GM23338 (cell line): ENCODE measurements at regions not wholly inside any gene's neighbourhood (a gene's known extent, or its start where the extent isn't known, plus 50 kb on each side); places are given as distances from the start of the nearest gene placed in this dataset.

Source experiments
- ATAC-seq: fragments of 200-7000 bp; cut with Tn5 transposase; 3 replicates; pipeline ENCODE4 v1.9.1; 2020
- DNase-seq: peaks from one replicate; pipeline ENCODE4 v3.0.0-alpha.2; 2015; ENCODE audit warnings: low spot score
- H2AFZ ChIP-seq: fragments of 200-600 bp; sonication (generic); 2 replicates; pipeline ENCODE4 v1.8.0; 2016; ENCODE audit warnings: antibody characterized with exemption, mild to moderate bottlenecking, moderate library complexity
- H3F3A ChIP-seq: fragments of 200-600 bp; sonication (generic); replicated peaks from 2 replicates; pipeline ENCODE4 v1.8.0; 2017; ENCODE audit warnings: antibody characterized with exemption, mixed run types, low read depth
- H3K27ac ChIP-seq: fragments of 200-600 bp; sonication (generic); 2 replicates; pipeline ENCODE4 v1.6.1; 2016; ENCODE audit warnings: low read depth
- H3K27me3 ChIP-seq: fragments of 200-600 bp; sonication (generic); 2 replicates; pipeline ENCODE4 v1.8.0; 2016; ENCODE audit warnings: mild to moderate bottlenecking, mixed run types, moderate library complexity; ENCODE audit not compliant: insufficient read depth
- H3K36me3 ChIP-seq: fragments of 200-600 bp; sonication (generic); 2 replicates; pipeline ENCODE4 v1.8.0; 2016; ENCODE audit warnings: mild to moderate bottlenecking; ENCODE audit not compliant: insufficient read depth
- H3K4me1 ChIP-seq: fragments of 200-600 bp; sonication (generic); 2 replicates; pipeline ENCODE4 v1.8.0; 2016; ENCODE audit warnings: mild to moderate bottlenecking, moderate library complexity; ENCODE audit not compliant: insufficient read depth
- H3K4me2 ChIP-seq: fragments of 200-600 bp; sonication (generic); 2 replicates; pipeline ENCODE4 v1.7.1; 2017; ENCODE audit warnings: mixed run types
- H3K4me3 ChIP-seq: fragments of 200-600 bp; sonication (generic); 2 replicates; pipeline ENCODE4 v1.6.1; 2016; ENCODE audit warnings: mixed run types
- H3K79me2 ChIP-seq: fragments of 200-600 bp; sonication (generic); replicated peaks from 2 replicates; pipeline ENCODE4 v1.8.0; 2017; ENCODE audit warnings: mild to moderate bottlenecking; ENCODE audit not compliant: insufficient read depth
- H3K9me2 ChIP-seq: fragments of 200-600 bp; sonication (generic); 2 replicates; pipeline ENCODE4 v1.8.0; 2017; ENCODE audit not compliant: insufficient read depth
- H4K20me1 ChIP-seq: fragments of 200-600 bp; sonication (generic); replicated peaks from 2 replicates; pipeline ENCODE4 v1.8.0; 2017; ENCODE audit warnings: mild to moderate bottlenecking; ENCODE audit not compliant: insufficient read depth
- H3K27ac Mint-ChIP-seq: 2 replicates; pipeline ENCODE4 v1.8.0; 2020; ENCODE audit warnings: inconsistent platforms, mild to moderate bottlenecking, moderate library complexity, mixed read lengths
- H3K27me3 Mint-ChIP-seq: 3 replicates; pipeline ENCODE4 v1.8.0; 2022; ENCODE audit warnings: low read depth, mild to moderate bottlenecking, moderate library complexity, mixed read lengths, inconsistent platforms; ENCODE audit not compliant: insufficient read depth, poor library complexity
- H3K36me3 Mint-ChIP-seq: 3 replicates; pipeline ENCODE4 v1.8.0; 2021; ENCODE audit warnings: low read depth, mild to moderate bottlenecking, inconsistent platforms, moderate library complexity, mixed read lengths
- H3K4me1 Mint-ChIP-seq: 3 replicates; pipeline ENCODE4 v1.8.0; 2020; ENCODE audit warnings: mild to moderate bottlenecking, inconsistent platforms, mixed read lengths
- H3K4me3 Mint-ChIP-seq: 3 replicates; pipeline ENCODE4 v1.8.0; 2021; ENCODE audit warnings: moderate library complexity, mild to moderate bottlenecking, inconsistent platforms, mixed read lengths
- H3K9me3 Mint-ChIP-seq: 3 replicates; pipeline ENCODE4 v1.8.0; 2020; ENCODE audit warnings: moderate library complexity, mild to moderate bottlenecking, inconsistent platforms, mixed read lengths
- CREB1 ChIP-seq: fragments of 250-450 bp; sonication (Bioruptor Pico); IDR thresholded peaks from 2 replicates; pipeline ENCODE4 v1.5.0; 2020; ENCODE audit warnings: low read depth, mild to moderate bottlenecking, moderate library complexity
- POLR2AphosphoS5 ChIP-seq: IDR thresholded peaks from 2 replicates; pipeline ENCODE4 v1.6.1; 2016; ENCODE audit warnings: antibody characterized with exemption, low read depth
- STAT1 ChIP-seq: IDR thresholded peaks from one replicate; pipeline ENCODE4 v1.6.1; 2016; ENCODE audit warnings: antibody characterized with exemption; ENCODE audit not compliant: unreplicated experiment
- TF ChIP-seq, protein P1 (sequence below): fragments of 250-450 bp; sonication (Bioruptor Pico); IDR thresholded peaks from 2 replicates; pipeline ENCODE4 v1.5.0; 2020; ENCODE audit warnings: mild to moderate bottlenecking, moderate library complexity
- TF ChIP-seq, protein P2 (sequence below), 2 experiments: fragments of 200-600 bp in 1 of 2; sonication (generic) in 1 of 2; conservative IDR thresholded peaks; 2 replicates each; pipeline versions ENCODE4 v1.5.1 to v1.6.1; 2016 to 2017; ENCODE audit warnings: antibody characterized with exemption in 2 of 2, low read depth in 2 of 2, mild to moderate bottlenecking in 2 of 2, moderate library complexity in 1 of 2
- TF ChIP-seq, protein P3 (sequence below): IDR thresholded peaks from 2 replicates; pipeline ENCODE4 v1.6.1; 2016; ENCODE audit warnings: antibody characterized with exemption

DNA sequence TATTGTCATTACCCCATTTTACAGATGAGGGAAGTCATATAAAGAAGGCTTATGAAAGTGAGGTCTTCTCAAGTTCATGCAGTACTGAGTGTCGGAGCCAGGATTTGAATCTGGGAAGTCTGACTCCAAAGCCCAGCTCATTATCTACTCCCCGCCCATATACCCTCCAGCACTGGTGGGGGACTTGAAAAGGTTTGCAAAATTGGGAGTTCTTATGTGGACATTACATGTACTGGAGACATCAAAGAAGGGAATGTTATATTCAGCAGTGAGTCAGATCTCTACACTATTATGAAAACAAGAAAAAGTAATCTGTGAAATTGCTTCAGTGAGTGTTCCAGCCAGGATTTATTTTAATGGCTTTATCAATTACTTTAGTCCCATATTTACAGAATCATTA is 185.2 kb upstream of the CADPS start:
- Mint-ChIP-seq H3K4me1 (peaks cover 24% of the 10 kb centered on the region), H3K36me3 (no peaks in the 10 kb centered on the region), H3K27ac (no peak overlapping the region), H3K4me3 (no peak overlapping the region), H3K9me3 (no peaks in the 10 kb centered on the region), H3K27me3 (peaks cover 3% of the 10 kb centered on the region)
- no peak overlapping the region for H3K4me2 ChIP-seq
- peaks cover 22% of the 10 kb centered on the region for H3K4me1 ChIP-seq
- ATAC-seq (no peak), DNase-seq (no peak)
- H3K27ac ChIP-seq, result no peak overlapping the region
- H3K79me2 ChIP-seq, result no peaks in the 10 kb centered on the region
- no peak for TF ChIP-seq CREB1 (CRISPR knock-in tag)
- TF ChIP-seq, protein P1, sequence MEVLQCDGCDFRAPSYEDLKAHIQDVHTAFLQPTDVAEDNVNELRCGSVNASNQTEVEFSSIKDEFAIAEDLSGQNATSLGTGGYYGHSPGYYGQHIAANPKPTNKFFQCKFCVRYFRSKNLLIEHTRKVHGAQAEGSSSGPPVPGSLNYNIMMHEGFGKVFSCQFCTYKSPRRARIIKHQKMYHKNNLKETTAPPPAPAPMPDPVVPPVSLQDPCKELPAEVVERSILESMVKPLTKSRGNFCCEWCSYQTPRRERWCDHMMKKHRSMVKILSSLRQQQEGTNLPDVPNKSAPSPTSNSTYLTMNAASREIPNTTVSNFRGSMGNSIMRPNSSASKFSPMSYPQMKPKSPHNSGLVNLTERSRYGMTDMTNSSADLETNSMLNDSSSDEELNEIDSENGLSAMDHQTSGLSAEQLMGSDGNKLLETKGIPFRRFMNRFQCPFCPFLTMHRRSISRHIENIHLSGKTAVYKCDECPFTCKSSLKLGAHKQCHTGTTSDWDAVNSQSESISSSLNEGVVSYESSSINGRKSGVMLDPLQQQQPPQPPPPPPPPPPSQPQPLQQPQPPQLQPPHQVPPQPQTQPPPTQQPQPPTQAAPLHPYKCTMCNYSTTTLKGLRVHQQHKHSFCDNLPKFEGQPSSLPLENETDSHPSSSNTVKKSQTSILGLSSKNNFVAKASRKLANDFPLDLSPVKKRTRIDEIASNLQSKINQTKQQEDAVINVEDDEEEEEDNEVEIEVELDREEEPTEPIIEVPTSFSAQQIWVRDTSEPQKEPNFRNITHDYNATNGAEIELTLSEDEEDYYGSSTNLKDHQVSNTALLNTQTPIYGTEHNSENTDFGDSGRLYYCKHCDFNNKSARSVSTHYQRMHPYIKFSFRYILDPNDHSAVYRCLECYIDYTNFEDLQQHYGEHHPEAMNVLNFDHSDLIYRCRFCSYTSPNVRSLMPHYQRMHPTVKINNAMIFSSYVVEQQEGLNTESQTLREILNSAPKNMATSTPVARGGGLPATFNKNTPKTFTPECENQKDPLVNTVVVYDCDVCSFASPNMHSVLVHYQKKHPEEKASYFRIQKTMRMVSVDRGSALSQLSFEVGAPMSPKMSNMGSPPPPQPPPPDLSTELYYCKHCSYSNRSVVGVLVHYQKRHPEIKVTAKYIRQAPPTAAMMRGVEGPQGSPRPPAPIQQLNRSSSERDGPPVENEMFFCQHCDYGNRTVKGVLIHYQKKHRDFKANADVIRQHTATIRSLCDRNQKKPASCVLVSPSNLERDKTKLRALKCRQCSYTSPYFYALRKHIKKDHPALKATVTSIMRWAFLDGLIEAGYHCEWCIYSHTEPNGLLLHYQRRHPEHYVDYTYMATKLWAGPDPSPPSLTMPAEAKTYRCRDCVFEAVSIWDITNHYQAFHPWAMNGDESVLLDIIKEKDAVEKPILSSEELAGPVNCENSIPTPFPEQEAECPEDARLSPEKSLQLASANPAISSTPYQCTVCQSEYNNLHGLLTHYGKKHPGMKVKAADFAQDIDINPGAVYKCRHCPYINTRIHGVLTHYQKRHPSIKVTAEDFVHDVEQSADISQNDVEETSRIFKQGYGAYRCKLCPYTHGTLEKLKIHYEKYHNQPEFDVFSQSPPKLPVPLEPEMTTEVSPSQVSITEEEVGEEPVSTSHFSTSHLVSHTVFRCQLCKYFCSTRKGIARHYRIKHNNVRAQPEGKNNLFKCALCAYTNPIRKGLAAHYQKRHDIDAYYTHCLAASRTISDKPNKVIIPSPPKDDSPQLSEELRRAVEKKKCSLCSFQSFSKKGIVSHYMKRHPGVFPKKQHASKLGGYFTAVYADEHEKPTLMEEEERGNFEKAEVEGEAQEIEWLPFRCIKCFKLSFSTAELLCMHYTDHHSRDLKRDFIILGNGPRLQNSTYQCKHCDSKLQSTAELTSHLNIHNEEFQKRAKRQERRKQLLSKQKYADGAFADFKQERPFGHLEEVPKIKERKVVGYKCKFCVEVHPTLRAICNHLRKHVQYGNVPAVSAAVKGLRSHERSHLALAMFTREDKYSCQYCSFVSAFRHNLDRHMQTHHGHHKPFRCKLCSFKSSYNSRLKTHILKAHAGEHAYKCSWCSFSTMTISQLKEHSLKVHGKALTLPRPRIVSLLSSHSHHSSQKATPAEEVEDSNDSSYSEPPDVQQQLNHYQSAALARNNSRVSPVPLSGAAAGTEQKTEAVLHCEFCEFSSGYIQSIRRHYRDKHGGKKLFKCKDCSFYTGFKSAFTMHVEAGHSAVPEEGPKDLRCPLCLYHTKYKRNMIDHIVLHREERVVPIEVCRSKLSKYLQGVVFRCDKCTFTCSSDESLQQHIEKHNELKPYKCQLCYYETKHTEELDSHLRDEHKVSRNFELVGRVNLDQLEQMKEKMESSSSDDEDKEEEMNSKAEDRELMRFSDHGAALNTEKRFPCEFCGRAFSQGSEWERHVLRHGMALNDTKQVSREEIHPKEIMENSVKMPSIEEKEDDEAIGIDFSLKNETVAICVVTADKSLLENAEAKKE (CRISPR knock-in tag), result no peak
- no peak for TF ChIP-seq POLR2AphosphoS5
- TF ChIP-seq, protein P2, sequence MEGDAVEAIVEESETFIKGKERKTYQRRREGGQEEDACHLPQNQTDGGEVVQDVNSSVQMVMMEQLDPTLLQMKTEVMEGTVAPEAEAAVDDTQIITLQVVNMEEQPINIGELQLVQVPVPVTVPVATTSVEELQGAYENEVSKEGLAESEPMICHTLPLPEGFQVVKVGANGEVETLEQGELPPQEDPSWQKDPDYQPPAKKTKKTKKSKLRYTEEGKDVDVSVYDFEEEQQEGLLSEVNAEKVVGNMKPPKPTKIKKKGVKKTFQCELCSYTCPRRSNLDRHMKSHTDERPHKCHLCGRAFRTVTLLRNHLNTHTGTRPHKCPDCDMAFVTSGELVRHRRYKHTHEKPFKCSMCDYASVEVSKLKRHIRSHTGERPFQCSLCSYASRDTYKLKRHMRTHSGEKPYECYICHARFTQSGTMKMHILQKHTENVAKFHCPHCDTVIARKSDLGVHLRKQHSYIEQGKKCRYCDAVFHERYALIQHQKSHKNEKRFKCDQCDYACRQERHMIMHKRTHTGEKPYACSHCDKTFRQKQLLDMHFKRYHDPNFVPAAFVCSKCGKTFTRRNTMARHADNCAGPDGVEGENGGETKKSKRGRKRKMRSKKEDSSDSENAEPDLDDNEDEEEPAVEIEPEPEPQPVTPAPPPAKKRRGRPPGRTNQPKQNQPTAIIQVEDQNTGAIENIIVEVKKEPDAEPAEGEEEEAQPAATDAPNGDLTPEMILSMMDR (conservative IDR thresholded peaks at IDR 0.05; ENCODE audit: low read depth in 2 of 2), result no peak
- TF ChIP-seq, protein P3, sequence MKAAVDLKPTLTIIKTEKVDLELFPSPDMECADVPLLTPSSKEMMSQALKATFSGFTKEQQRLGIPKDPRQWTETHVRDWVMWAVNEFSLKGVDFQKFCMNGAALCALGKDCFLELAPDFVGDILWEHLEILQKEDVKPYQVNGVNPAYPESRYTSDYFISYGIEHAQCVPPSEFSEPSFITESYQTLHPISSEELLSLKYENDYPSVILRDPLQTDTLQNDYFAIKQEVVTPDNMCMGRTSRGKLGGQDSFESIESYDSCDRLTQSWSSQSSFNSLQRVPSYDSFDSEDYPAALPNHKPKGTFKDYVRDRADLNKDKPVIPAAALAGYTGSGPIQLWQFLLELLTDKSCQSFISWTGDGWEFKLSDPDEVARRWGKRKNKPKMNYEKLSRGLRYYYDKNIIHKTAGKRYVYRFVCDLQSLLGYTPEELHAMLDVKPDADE, result no peak
- no peak for TF ChIP-seq STAT1
- no peaks in the 10 kb centered on the region for H4K20me1 ChIP-seq
- no peak overlapping the region for H3K4me3 ChIP-seq
- H3K36me3 ChIP-seq, result no peaks in the 10 kb centered on the region
- H3K27me3 ChIP-seq, result no peaks in the 10 kb centered on the region
- H2AFZ ChIP-seq, result no peak overlapping the region
- H3K9me2 ChIP-seq, result no peaks in the 10 kb centered on the region; the same call in 1 of the 2 replicates
- no peaks in the 10 kb centered on the region for H3F3A ChIP-seq
